IMR-90 (cell line): ENCODE measurements at regions not wholly inside any gene's neighbourhood (a gene's known extent, or its start where the extent isn't known, plus 50 kb on each side); places are given as distances from the start of the nearest gene placed in this dataset.

Experiments
- CTCF ChIP-seq: conservative IDR thresholded peaks from 2 replicates; pipeline ENCODE4 v1.5.1; 2012; ENCODE audit warnings: mild to moderate bottlenecking, low read depth, low read length, improper control_type of control experiment
- MXI1 ChIP-seq: IDR thresholded peaks from 2 replicates; pipeline ENCODE4 v1.6.1; 2012; ENCODE audit warnings: low read depth, mild to moderate bottlenecking, low read length, moderate library complexity, borderline replicate concordance
- POLR2A ChIP-seq: IDR thresholded peaks from 2 replicates; pipeline ENCODE4 v1.6.1; 2012; ENCODE audit warnings: mild to moderate bottlenecking, low read depth, low read length
- RAD21 ChIP-seq: IDR thresholded peaks from 2 replicates; pipeline ENCODE4 v1.6.1; 2012; ENCODE audit warnings: low read length, improper control_type of control experiment

- TF ChIP-seq CTCF (no peak), POLR2A (no peak), RAD21 (no peak), MXI1 (no peak)
These were observed 188.9 kb upstream of the TNP1 start for GRCh38 chr2:217048730-217049129.
